OCI-M2 (cell line): ENCODE measurements at regions not wholly inside any gene's neighbourhood (a gene's known extent, or its start where the extent isn't known, plus 50 kb on each side); places are given as distances from the start of the nearest gene placed in this dataset.
"Not testable (repeated sequence)": the region's sequence is repeated elsewhere in the genome, so short reads cannot be mapped to it uniquely, and the experiment has no call there.

ENCODE experiments used
- DNase-seq: peaks from one replicate; lab custom pipeline; 2025; ENCODE audit not compliant: unreplicated experiment; lab: John Stamatoyannopoulos, UW

GRCh38 chr12:72723732-72724131 is 451.6 kb downstream of the TRHDE start:
- DNase-seq, result no peak

- no peak for DNase-seq
Observed at GRCh38 chr12:72729451-72730010, 457.4 kb downstream of the TRHDE start.

DNA sequence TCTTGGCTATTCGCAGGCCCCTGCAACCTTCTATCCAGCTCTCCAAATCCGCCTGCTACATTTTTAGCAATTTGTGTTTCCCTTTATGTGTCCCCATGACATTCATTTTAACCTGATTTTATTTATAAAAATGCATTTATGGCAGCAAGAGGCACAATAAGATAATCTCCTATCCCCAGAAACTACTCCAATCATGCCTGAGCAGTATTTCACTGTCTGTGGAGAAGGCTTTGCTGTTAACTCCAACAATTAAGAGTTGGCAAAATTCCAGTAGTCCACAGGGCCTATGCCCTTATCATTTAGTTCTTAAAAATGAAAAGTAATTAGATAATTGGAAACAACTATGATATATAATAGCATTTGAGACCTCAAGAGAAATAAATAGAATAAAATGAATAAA is 462.4 kb downstream of the TRHDE start:
- no peak for DNase-seq

- no peak for DNase-seq
Observed at GRCh38 chr12:72738811-72739210, 466.6 kb downstream of the TRHDE start.

- no peak for DNase-seq
Observed at GRCh38 chr12:72740064-72740463, 467.9 kb downstream of the TRHDE start.

DNA sequence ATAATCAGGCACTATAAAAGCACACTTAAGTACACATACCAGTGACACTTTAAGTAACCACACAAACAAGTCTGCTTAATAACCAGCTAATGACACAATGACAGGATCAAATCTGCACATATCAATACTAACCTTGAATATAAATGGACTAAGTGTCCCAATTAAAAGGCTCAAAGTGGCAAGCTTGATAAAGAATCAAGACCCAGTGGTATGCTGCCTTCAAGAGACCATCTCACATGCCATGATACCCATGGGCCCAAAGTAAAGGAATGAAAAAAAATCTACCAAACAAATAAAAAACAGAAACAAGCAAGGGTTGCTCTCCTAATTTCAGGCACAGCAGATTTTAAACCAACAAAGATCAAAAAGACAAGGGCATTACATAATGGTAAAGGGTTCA is 470.4 kb downstream of the TRHDE start:
- DNase-seq, result no peak

DNA sequence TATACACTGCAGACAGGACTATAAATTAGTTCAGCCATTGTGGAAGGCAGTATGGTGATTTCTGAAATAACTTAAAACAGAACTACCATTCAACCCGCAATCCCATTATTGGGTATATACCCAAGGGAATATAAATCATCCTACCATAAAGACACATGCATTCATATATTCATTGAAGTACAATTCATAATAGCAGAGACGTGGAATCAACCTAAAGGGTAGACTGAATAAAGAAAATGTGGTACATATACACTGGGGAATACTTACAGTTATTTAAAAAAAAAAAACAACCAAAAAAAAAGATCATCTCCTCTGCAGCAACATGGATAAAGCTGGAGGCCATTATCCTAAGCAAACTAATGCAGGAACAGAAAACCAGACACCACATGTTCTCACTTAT is 473.9 kb downstream of the TRHDE start:
- no peak for DNase-seq

GRCh38 chr12:72747111-72747849 is 475.1 kb downstream of the TRHDE start:
- DNase-seq, result no peak

DNA sequence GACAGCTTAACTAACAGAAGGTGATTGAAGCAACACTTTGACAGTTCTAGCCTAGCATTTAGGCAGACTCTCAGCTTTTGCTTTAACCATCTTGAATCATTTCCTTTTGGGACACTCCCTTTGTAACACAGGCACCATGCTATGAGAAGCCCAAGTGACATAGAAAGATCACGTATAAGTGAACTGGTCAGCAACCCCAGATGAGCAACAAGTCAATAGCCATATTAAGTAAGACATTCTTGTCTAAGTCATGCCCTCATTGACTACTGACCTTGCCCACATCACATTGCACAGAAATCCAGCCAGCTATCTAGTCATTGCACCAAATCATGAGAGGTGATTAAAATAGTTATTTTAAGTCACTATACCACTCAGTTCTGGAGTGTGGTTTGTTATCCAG is 476.8 kb downstream of the TRHDE start:
- DNase-seq, result no peak

DNA sequence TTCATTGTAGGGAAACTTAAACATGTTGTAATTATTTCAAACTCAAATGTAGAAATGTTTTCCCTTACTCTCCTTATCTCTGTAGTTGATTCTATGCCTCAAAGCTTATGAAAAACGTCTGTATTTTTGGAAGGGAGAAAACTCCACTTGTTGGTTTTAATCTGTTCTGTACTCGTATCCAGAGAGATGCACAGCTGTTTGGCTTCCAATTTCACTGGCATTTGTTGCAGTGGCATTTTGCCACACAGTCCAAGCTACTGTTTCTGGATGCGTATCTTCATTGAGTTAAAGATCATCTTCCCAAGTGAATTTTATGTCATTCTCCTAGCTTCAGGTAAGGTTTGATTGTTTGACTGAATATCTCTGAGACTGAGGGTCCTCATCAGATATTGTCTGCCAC is 481.4 kb downstream of the TRHDE start:
- no peak for DNase-seq

DNA sequence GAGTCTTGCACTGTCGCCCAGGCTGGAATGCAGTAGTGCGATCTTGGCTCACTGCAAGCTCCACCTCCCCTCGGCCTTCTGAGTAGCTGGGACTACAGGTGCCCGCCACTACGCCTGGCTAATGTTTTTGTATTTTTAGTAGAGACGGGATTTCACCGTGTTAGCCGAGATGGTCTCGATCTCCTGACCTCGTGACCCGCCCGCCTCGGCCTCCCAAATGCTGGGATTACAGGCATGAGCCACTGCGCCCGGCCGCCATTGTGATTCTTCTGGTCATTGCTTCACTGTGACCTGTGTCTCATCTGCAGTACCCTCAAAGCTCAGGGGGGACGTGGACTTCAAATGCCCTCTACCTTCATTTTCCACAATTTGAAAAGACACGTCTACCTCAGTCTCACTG is 481.9 kb downstream of the TRHDE start:
- DNase-seq, result not testable (repeated sequence)

DNA sequence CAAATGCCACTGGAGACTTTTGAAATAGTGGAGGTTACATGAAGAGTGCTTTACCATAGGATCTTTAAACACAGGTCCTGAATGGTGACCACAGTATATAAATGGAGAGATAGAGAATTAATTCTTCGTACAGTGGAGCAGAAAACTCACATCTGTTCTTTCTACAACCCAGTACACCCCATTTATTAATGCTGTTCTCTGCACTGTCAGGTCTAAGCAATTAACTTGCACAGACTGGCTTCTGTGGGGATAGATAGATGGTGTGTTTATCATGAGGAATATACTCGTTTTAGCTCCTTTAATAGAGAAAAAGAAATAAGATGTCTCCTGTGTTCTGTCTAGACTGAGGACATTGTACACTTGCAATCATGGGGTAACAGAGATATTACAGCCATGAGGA is 494.3 kb downstream of the TRHDE start:
- DNase-seq, result no peak

DNA sequence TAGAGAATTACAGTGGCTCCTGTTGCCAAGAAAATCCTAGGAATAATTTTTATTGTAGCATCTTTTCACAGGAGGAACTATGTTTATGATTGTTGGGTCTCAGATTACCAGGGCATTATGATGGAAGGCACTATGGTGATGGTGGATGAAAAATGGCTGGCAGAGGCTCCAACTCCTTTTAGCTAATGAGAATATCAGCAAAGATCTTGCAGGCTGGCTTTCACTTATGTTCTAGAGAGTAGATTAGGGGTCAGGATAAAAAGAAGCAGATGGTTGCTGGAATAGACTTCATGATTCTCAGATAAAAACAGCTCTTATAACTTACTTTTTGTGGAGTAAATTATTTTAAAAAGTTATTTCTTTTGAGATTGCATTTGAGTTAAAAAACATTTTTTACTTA is 501.9 kb downstream of the TRHDE start:
- no peak for DNase-seq

GRCh38 chr12:72777806-72778205 is 505.6 kb downstream of the TRHDE start:
- DNase-seq, result no peak

- no peak for DNase-seq
Observed at GRCh38 chr12:72790273-72790672, 518.1 kb downstream of the TRHDE start.

DNA sequence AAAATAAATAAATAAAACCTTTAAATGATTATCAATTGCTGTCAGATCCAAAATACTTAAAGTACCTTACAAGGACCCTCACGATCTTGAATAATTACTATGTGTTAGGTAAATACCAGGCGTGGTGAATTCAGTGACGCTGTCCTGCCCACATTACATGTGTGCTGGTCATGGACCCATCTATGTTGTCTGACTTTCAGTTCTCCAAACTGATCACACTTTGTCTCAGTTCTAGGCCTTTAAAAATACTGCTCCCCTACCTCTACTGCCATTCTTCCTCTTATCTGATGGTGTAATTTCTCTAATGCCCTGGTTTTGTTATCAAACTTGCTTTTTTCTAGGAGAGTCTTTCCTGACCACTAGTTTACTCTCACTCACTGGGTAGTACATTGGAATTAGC is 520.7 kb downstream of the TRHDE start:
- DNase-seq, result no peak

- DNase-seq, result no peak
Observed at GRCh38 chr12:72793796-72794195, 521.6 kb downstream of the TRHDE start.

DNA sequence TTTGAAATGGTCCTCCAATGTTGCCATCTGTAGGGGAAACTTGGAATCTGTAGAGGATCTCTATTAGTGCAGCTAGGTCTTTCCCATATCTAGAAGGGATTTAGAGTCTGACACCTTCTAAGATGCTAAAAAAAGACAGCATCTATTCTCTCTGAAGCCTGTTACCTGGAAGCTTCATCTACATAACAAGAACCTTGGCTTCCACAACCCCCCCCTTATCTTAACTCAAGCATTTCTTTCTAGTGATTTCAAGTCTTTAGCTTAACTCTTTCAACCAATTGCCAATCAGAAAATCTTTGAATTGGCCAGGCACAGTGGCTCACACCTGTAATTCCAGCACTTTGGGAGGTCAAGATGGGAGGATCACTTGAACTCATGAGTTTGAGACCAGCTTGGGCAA is 543.3 kb downstream of the TRHDE start:
- DNase-seq, result no peak

DNA sequence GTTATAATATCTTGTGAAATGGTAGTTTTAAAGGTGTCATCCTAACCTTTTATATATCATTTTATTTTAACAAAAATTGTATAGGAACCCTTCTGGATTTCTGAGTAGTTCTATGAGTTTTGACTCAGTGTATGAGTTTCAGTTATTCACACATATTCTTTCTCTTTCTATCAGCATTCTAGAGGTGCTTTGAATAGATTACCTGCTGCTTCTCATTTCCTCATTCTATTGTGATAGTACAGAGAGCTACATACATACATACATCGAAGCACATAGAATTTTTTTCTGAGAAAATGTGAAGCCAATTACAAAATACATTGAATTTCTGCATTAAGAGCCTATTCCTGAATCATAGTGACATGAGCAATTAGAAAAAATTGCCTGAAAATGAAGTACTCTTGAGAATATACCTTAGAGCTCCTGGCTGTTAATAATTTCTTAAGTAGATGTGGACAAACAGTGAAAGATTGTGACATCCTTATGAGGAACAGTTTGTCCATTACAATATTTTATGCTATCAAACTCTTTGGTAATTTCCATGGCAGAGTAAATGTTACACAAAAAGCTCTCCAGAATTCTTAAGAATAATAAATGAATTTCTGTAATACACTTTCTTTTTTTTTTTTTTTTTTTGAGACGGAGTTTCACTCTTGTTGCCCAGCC is 556.6 kb downstream of the TRHDE start:
- no peak for DNase-seq

- no peak for DNase-seq
Observed at GRCh38 chr12:72829838-72830237, 557.7 kb downstream of the TRHDE start.

- no peak for DNase-seq
Observed at GRCh38 chr12:72832024-72832423, 559.9 kb downstream of the TRHDE start.

- no peak for DNase-seq
Observed at GRCh38 chr12:72836194-72836593, 564.0 kb downstream of the TRHDE start.

GRCh38 chr12:72839696-72840095 is 567.5 kb downstream of the TRHDE start:
- DNase-seq, result peak; percentile 14
